Neural cell (in vitro differentiated cells): ENCODE measurements at regions not wholly inside any gene's neighbourhood (a gene's known extent, or its start where the extent isn't known, plus 50 kb on each side); places are given as distances from the start of the nearest gene placed in this dataset.

Source experiments
- H2AFZ ChIP-seq: fragments of 200-600, 300-800 bp; sonication (generic), shearing (Covaris generic); 2 replicates; pipeline ENCODE4 v1.6.0; 2014; ENCODE audit warnings: low read depth, mild to moderate bottlenecking, antibody characterized with exemption, low read length, moderate library complexity
- H3F3A ChIP-seq: fragments of 200-600 bp; shearing (Covaris generic); 2 replicates; pipeline ENCODE4 v1.6.1; 2016; ENCODE audit warnings: mild to moderate bottlenecking, moderate library complexity, mixed read lengths, antibody characterized with exemption, low read length; ENCODE audit not compliant: insufficient read depth, poor library complexity, severe bottlenecking
- H3K27ac ChIP-seq: fragments of 200-600, 300-800 bp; sonication (generic), shearing (Covaris generic); 2 replicates; pipeline ENCODE4 v1.5.1; 2014; ENCODE audit warnings: mild to moderate bottlenecking, low read length, moderate library complexity
- H3K27me3 ChIP-seq: fragments of 300-800, 200-600 bp; sonication (generic), shearing (Covaris generic); 2 replicates; pipeline ENCODE4 v1.6.0; 2014; ENCODE audit warnings: mild to moderate bottlenecking, low read depth, low read length, moderate library complexity; ENCODE audit not compliant: insufficient read depth
- H3K36me3 ChIP-seq: fragments of 300-800, 200-600 bp; sonication (generic), shearing (Covaris generic); 2 replicates; pipeline ENCODE4 v1.5.1; 2014; ENCODE audit warnings: mild to moderate bottlenecking, antibody characterized with exemption, low read length, moderate library complexity; ENCODE audit not compliant: insufficient read depth
- H3K4me2 ChIP-seq: fragments of 300-800, 200-600 bp; sonication (generic), shearing (Covaris generic); 2 replicates; pipeline ENCODE4 v1.6.0; 2014; ENCODE audit warnings: mild to moderate bottlenecking, low read length
- H3K4me3 ChIP-seq: fragments of 300-800, 200-600 bp; sonication (generic), shearing (Covaris generic); 2 replicates; pipeline ENCODE4 v1.5.1; 2014; ENCODE audit warnings: mild to moderate bottlenecking, low read length, moderate library complexity
- H3K79me2 ChIP-seq: fragments of 200-600 bp; shearing (Covaris generic); replicated peaks from 2 replicates; pipeline ENCODE4 v1.6.0; 2014; ENCODE audit warnings: mild to moderate bottlenecking, low read length, moderate library complexity; ENCODE audit not compliant: insufficient read depth
- H3K9ac ChIP-seq: fragments of 300-800, 200-600 bp; sonication (generic), shearing (Covaris generic); 2 replicates; pipeline ENCODE4 v1.6.1; 2016; ENCODE audit warnings: mild to moderate bottlenecking, low read length, mixed read lengths
- H3K9me2 ChIP-seq: fragments of 200-600 bp; shearing (Covaris generic); 2 replicates; pipeline ENCODE4 v1.6.1; 2016; ENCODE audit warnings: mild to moderate bottlenecking, low read length, mixed read lengths; ENCODE audit not compliant: insufficient read depth
- H3K9me3 ChIP-seq: fragments of 200-600, 300-800 bp; sonication (generic), shearing (Covaris generic); 2 replicates; pipeline ENCODE4 v1.6.1; 2016; ENCODE audit warnings: mild to moderate bottlenecking, mixed run types, low read length, moderate library complexity, mixed read lengths
- H4K20me1 ChIP-seq: fragments of 200-600 bp; shearing (Covaris generic); 2 replicates; pipeline ENCODE4 v1.6.1; 2016; ENCODE audit warnings: mild to moderate bottlenecking, mixed run types; ENCODE audit not compliant: insufficient read depth
- CTCF ChIP-seq: fragments of 450-650 bp; IDR thresholded peaks from 2 replicates; pipeline ENCODE4 v1.5.1; 2014; ENCODE audit warnings: antibody characterized with exemption, mild to moderate bottlenecking, moderate library complexity; ENCODE audit not compliant: poor library complexity, severe bottlenecking
- EP300 ChIP-seq: fragments of 450-650 bp; conservative IDR thresholded peaks from 2 replicates; pipeline ENCODE4 v1.6.1; 2014; ENCODE audit warnings: antibody characterized with exemption, mild to moderate bottlenecking, moderate library complexity; ENCODE audit not compliant: poor library complexity, severe bottlenecking
- EZH2 ChIP-seq: fragments of 200-600, 300-800 bp; shearing (Covaris generic), sonication (generic); IDR thresholded peaks from 2 replicates; pipeline ENCODE4 v1.6.1; 2014; ENCODE audit warnings: antibody characterized with exemption, low read length, borderline replicate concordance, mild to moderate bottlenecking; ENCODE audit not compliant: insufficient read depth, poor library complexity, severe bottlenecking
- MXI1 ChIP-seq: fragments of 450-650 bp; conservative IDR thresholded peaks from 2 replicates; pipeline ENCODE4 v1.6.1; 2014; ENCODE audit warnings: antibody characterized with exemption, mild to moderate bottlenecking; ENCODE audit not compliant: poor library complexity, severe bottlenecking
- POLR2AphosphoS5 ChIP-seq: IDR thresholded peaks from 2 replicates; pipeline ENCODE4 v1.6.1; 2012
- RAD21 ChIP-seq: fragments of 450-650 bp; conservative IDR thresholded peaks from 2 replicates; pipeline ENCODE4 v1.6.1; 2014; ENCODE audit warnings: antibody characterized with exemption, mild to moderate bottlenecking, moderate library complexity
- REST ChIP-seq: IDR thresholded peaks from 2 replicates; pipeline ENCODE4 v1.6.1; 2012; ENCODE audit warnings: borderline replicate concordance
- SMC3 ChIP-seq: fragments of 450-650 bp; conservative IDR thresholded peaks from 2 replicates; pipeline ENCODE4 v1.6.1; 2014; ENCODE audit warnings: antibody characterized with exemption, mild to moderate bottlenecking, moderate library complexity; ENCODE audit not compliant: poor library complexity
- TAF1 ChIP-seq: IDR thresholded peaks from 2 replicates; pipeline ENCODE4 v1.6.1; 2012; ENCODE audit warnings: low read depth

- H3F3A ChIP-seq, result no peaks in the 10 kb centered on the region
- H3K36me3 ChIP-seq, result no peaks in the 10 kb centered on the region
- no peaks in the 10 kb centered on the region for H3K79me2 ChIP-seq
- H3K9ac ChIP-seq, result no peak overlapping the region
- TF ChIP-seq MXI1 (no peak), RAD21 (no peak), POLR2AphosphoS5 (no peak), SMC3 (no peak), CTCF (no peak), EP300 (no peak), REST (no peak), TAF1 (no peak), EZH2 (no peak)
- H3K4me3 ChIP-seq, result no peak overlapping the region
- no peaks in the 10 kb centered on the region for H3K27me3 ChIP-seq
- no peaks in the 10 kb centered on the region for H3K9me2 ChIP-seq
- no peaks in the 10 kb centered on the region for H3K9me3 ChIP-seq
- H2AFZ ChIP-seq, result no peak overlapping the region
- no peaks in the 10 kb centered on the region for H4K20me1 ChIP-seq
- H3K4me2 ChIP-seq, result no peak overlapping the region
- no peak overlapping the region for H3K27ac ChIP-seq
Observed at GRCh38 chr5:158060212-158060611, 201.3 kb upstream of the CLINT1 start.

- H3K79me2 ChIP-seq, result no peaks in the 10 kb centered on the region
- TF ChIP-seq SMC3, result no peak
- TF ChIP-seq EZH2, result no peak
- no peak for TF ChIP-seq RAD21
- TF ChIP-seq POLR2AphosphoS5, result no peak
- no peak for TF ChIP-seq EP300
- TF ChIP-seq REST, result no peak
- no peaks in the 10 kb centered on the region for H3K9me3 ChIP-seq
- H4K20me1 ChIP-seq, result no peaks in the 10 kb centered on the region
- no peak overlapping the region for H3K27ac ChIP-seq
- no peaks in the 10 kb centered on the region for H3F3A ChIP-seq
- no peak overlapping the region for H3K4me3 ChIP-seq
- H3K36me3 ChIP-seq, result no peaks in the 10 kb centered on the region
- no peaks in the 10 kb centered on the region for H3K27me3 ChIP-seq
- H3K9me2 ChIP-seq, result no peaks in the 10 kb centered on the region
- no peak overlapping the region for H3K9ac ChIP-seq
- no peak overlapping the region for H3K4me2 ChIP-seq
- H2AFZ ChIP-seq, result no peak overlapping the region
Observed at GRCh38 chr5:158058208-158059120, 199.5 kb upstream of the CLINT1 start.
